Gastrocnemius medialis (tissue), 4 donors: ENCODE measurements at regions not wholly inside any gene's neighbourhood (a gene's known extent, or its start where the extent isn't known, plus 50 kb on each side); places are given as distances from the start of the nearest gene placed in this dataset.

Experiments used
- ATAC-seq, 2 donors: fragments of 150-250 bp; one replicate each; pipeline ENCODE4 v1.9.1; 2016
- DNase-seq, 2 donors: peaks; one replicate each; pipeline ENCODE4 v3.0.0-alpha.2; 2019
- H3K27ac ChIP-seq, 4 donors: fragments of 200-600 bp; sonication (generic); 1 replicate in 1 of 4; 2 replicates in 3 of 4; pipeline ENCODE4 v1.5.1; 2016 to 2018; ENCODE audit warnings: mild to moderate bottlenecking in 2 of 4, moderate library complexity in 1 of 4
- H3K27me3 ChIP-seq, 3 donors: fragments of 200-600 bp; sonication (generic) in 2 of 3; 1 replicate in 1 of 3; 2 replicates in 2 of 3; pipeline versions ENCODE4 v1.5.1 to v1.6.0; 2016 to 2019; ENCODE audit warnings: mild to moderate bottlenecking in 1 of 3, moderate library complexity in 1 of 3
- H3K36me3 ChIP-seq, 2 donors: fragments of 200-600 bp; sonication (generic) in 1 of 2; one replicate each; pipeline ENCODE4 v1.5.1; 2017 to 2018
- H3K4me1 ChIP-seq, 2 donors: fragments of 200-600 bp; sonication (generic) in 1 of 2; one replicate each; pipeline ENCODE4 v1.5.1; 2016 to 2017; ENCODE audit warnings: mild to moderate bottlenecking in 2 of 2
- H3K4me3 ChIP-seq, 4 donors: fragments of 200-600 bp; sonication (generic) in 3 of 4; 1 replicate in 1 of 4; 2 replicates in 3 of 4; pipeline ENCODE4 v1.5.1; 2016 to 2019; ENCODE audit warnings: mild to moderate bottlenecking in 2 of 4
- H3K9me3 ChIP-seq, 3 donors: fragments of 200-600 bp; sonication (generic) in 2 of 3; 1 replicate in 1 of 3; 2 replicates in 2 of 3; pipeline ENCODE4 v1.5.1; 2016 to 2019
- POLR2A ChIP-seq, 2 donors: fragments of 450-650 bp; IDR thresholded peaks; one replicate each; pipeline ENCODE4 v1.6.1; 2017; ENCODE audit warnings: antibody characterized with exemption in 2 of 2, mild to moderate bottlenecking in 2 of 2, moderate library complexity in 2 of 2
- in situ Hi-C, 4 donors: fragments of 200-750 bp; cut with MboI; loops; one replicate each; pipeline versions ENCODE4 v1.15.0 to v1.8.0; 2017; ENCODE audit warnings: low sequenced_read_pairs in 4 of 4
- intact Hi-C: fragments of 100-400 bp; cut with DNase I; formaldehyde crosslinking; loops from one replicate; pipeline ENCODE4 v1.15.1; 2023; ENCODE audit warnings: low total_unique reads
- TF ChIP-seq, protein P1 (sequence below), 5 experiments: fragments of 450-650 bp in 3 of 5; fragments of 200-600 bp in 2 of 5; sonication (generic) in 2 of 5; IDR thresholded peaks in 4 of 5; conservative IDR thresholded peaks in 1 of 5; 1 replicate in 4 of 5; 2 replicates in 1 of 5; pipeline ENCODE4 v1.5.1; 2016 to 2019; ENCODE audit warnings: antibody characterized with exemption in 5 of 5, mild to moderate bottlenecking in 3 of 5, moderate library complexity in 3 of 5

DNA sequence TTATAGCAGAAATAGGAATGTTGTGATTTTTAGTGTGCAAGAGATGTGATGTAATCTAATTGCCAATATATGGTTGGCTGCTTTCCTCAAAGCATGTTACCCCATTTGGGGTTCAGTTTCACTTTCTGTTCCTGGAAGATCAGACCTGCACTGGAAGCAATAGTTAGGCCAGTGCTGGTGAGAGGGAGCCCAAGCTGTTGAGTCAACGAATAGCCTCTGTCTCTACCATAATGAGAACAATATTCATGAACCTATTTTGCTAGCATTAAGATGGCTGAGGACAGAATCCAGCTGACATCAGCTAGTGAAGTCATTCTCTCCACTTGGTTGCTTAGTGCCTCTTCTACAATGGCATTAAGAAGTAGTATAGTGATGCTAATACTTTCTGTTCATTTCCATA lies 379.9 kb upstream of the DCN start:
- Histone ChIP-seq H3K27ac (no peak overlapping the region), H3K4me1 (no peaks in the 10 kb centered on the region), H3K36me3 (no peaks in the 10 kb centered on the region), H3K9me3 (no peaks in the 10 kb centered on the region), H3K4me3 (no peak overlapping the region), H3K27me3 (no peaks in the 10 kb centered on the region)
- ATAC-seq (no peak), DNase-seq (no peak)
- intact Hi-C loops (no loop called here), in situ Hi-C loops (no loop called here)
- TF ChIP-seq POLR2A (IDR thresholded peaks at IDR 0.05), result no peak
- TF ChIP-seq, protein P1, sequence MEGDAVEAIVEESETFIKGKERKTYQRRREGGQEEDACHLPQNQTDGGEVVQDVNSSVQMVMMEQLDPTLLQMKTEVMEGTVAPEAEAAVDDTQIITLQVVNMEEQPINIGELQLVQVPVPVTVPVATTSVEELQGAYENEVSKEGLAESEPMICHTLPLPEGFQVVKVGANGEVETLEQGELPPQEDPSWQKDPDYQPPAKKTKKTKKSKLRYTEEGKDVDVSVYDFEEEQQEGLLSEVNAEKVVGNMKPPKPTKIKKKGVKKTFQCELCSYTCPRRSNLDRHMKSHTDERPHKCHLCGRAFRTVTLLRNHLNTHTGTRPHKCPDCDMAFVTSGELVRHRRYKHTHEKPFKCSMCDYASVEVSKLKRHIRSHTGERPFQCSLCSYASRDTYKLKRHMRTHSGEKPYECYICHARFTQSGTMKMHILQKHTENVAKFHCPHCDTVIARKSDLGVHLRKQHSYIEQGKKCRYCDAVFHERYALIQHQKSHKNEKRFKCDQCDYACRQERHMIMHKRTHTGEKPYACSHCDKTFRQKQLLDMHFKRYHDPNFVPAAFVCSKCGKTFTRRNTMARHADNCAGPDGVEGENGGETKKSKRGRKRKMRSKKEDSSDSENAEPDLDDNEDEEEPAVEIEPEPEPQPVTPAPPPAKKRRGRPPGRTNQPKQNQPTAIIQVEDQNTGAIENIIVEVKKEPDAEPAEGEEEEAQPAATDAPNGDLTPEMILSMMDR (IDR thresholded peaks at IDR 0.05 in 4 of 5, conservative IDR thresholded peaks at IDR 0.05 in 1 of 5), result no peak

GRCh38 chr12:91561958-91562325 lies 379.3 kb upstream of the DCN start:
- ATAC-seq, result no peak
- no peak overlapping the region for H3K27ac ChIP-seq
- H3K4me1 ChIP-seq, result no peaks in the 10 kb centered on the region
- no peak for DNase-seq
- no peak overlapping the region for H3K4me3 ChIP-seq
- in situ Hi-C loops (no loop called here), intact Hi-C loops (no loop called here)
- no peaks in the 10 kb centered on the region for H3K27me3 ChIP-seq
- H3K36me3 ChIP-seq, result no peaks in the 10 kb centered on the region
- no peaks in the 10 kb centered on the region for H3K9me3 ChIP-seq
- TF ChIP-seq, protein P1 (IDR thresholded peaks at IDR 0.05 in 4 of 5, conservative IDR thresholded peaks at IDR 0.05 in 1 of 5), result no peak
- TF ChIP-seq POLR2A (IDR thresholded peaks at IDR 0.05), result no peak

DNA sequence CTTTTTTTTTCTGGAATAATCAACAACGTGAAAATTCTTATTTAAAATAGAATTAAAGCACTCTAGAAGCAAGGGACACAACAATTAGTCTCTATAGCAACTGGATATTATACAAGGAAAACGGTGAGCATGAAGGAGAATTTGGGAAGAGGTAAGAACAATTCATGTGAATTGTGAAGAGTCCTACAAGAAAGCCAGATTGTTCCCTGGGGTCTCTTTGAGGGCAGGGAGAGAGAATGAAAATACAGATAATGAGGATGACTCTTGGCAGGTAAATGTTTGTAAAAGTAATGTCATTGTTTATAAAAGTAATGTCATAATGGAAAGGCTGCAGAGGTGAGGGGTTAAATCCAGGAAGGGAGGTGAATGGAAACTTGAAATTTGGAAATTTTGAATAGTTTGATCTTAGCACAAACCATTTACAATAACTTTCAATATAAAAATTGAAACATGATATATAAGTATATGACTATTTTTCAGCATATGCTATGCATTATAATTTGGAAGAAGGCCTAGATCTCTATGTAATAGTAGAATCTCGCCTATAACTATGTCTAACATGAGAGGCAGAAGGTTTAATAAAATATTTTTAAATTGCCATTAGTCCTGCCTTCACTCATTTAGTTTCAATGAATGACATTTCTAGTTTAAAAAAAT lies 378.8 kb upstream of the DCN start:
- DNase-seq (no peak), ATAC-seq (no peak)
- no peaks in the 10 kb centered on the region for H3K36me3 ChIP-seq
- no peaks in the 10 kb centered on the region for H3K4me1 ChIP-seq
- no peaks in the 10 kb centered on the region for H3K27me3 ChIP-seq
- intact Hi-C loops, result no loop called here
- H3K4me3 ChIP-seq, result no peak overlapping the region
- in situ Hi-C loops, result no loop called here
- no peak overlapping the region for H3K27ac ChIP-seq
- H3K9me3 ChIP-seq, result no peaks in the 10 kb centered on the region
- TF ChIP-seq, protein P1 (IDR thresholded peaks at IDR 0.05 in 4 of 5, conservative IDR thresholded peaks at IDR 0.05 in 1 of 5), result no peak
- no peak for TF ChIP-seq POLR2A (IDR thresholded peaks at IDR 0.05)

GRCh38 chr12:91556909-91557308 lies 374.3 kb upstream of the DCN start:
- H3K27ac ChIP-seq, result no peak overlapping the region
- no peaks in the 10 kb centered on the region for H3K4me1 ChIP-seq
- no peak for ATAC-seq
- in situ Hi-C loops, result no loop called here
- intact Hi-C loops, result no loop called here
- no peak overlapping the region for H3K4me3 ChIP-seq
- no peak for TF ChIP-seq POLR2A (IDR thresholded peaks at IDR 0.05)
- TF ChIP-seq, protein P1 (IDR thresholded peaks at IDR 0.05 in 4 of 5, conservative IDR thresholded peaks at IDR 0.05 in 1 of 5), result no peak
- H3K27me3 ChIP-seq, result no peaks in the 10 kb centered on the region
- DNase-seq, result no peak
- H3K36me3 ChIP-seq, result no peaks in the 10 kb centered on the region
- H3K9me3 ChIP-seq, result no peaks in the 10 kb centered on the region
